IgD-negative memory B cell (primary cell): ENCODE measurements at regions not wholly inside any gene's neighbourhood (a gene's known extent, or its start where the extent isn't known, plus 50 kb on each side); places are given as distances from the start of the nearest gene placed in this dataset.
"Not testable (repeated sequence)": the region's sequence is repeated elsewhere in the genome, so short reads cannot be mapped to it uniquely, and the experiment has no call there.

Experiments
- H3K27ac Mint-ChIP-seq, 3 donors: one replicate each; pipeline ENCODE4 v1.8.0; 2020 to 2022; ENCODE audit warnings: mild to moderate bottlenecking in 3 of 3, mixed read lengths in 3 of 3, moderate library complexity in 1 of 3
- H3K27me3 Mint-ChIP-seq: one replicate; pipeline ENCODE4 v1.8.0; 2021; ENCODE audit warnings: mixed read lengths
- H3K36me3 Mint-ChIP-seq: one replicate; pipeline ENCODE4 v1.8.0; 2020; ENCODE audit warnings: mild to moderate bottlenecking, mixed read lengths
- H3K4me1 Mint-ChIP-seq, 3 donors: one replicate each; pipeline ENCODE4 v1.8.0; 2020 to 2022; ENCODE audit warnings: mixed read lengths in 3 of 3, mild to moderate bottlenecking in 1 of 3
- H3K4me3 Mint-ChIP-seq, 4 donors: one replicate each; pipeline ENCODE4 v1.8.0; 2020 to 2022; ENCODE audit warnings: mild to moderate bottlenecking in 4 of 4, mixed read lengths in 4 of 4, moderate library complexity in 3 of 4
- H3K9me3 Mint-ChIP-seq, 3 donors: one replicate each; pipeline ENCODE4 v1.8.0; 2020 to 2021; ENCODE audit warnings: mixed read lengths in 3 of 3, mild to moderate bottlenecking in 1 of 3

DNA sequence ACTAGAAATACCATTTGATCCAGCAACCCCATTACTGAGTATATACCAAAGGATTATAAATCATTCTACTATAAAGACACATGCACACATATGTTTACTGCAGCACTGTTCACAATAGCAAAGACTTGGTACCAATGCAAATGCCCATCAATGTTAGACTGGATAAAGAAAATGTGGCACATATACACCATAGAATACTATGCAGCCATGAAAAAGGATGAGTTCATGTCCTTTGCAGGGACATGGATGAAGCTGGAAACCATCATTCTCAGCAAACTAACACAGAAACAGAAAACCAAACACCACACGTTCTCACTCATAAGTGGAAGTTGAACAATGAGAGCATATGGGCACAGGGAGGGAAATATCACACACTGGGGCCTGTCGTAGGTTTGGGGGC is 106.0 kb downstream of the SPATA18 start:
- H3K4me3 Mint-ChIP-seq, H3K36me3 Mint-ChIP-seq, H3K27me3 Mint-ChIP-seq, H3K27ac Mint-ChIP-seq, H3K4me1 Mint-ChIP-seq: not testable (repeated sequence)
- peaks cover 0 to 12% (median 11%) of the 10 kb centered on the region in 3 donors for H3K9me3 Mint-ChIP-seq

DNA sequence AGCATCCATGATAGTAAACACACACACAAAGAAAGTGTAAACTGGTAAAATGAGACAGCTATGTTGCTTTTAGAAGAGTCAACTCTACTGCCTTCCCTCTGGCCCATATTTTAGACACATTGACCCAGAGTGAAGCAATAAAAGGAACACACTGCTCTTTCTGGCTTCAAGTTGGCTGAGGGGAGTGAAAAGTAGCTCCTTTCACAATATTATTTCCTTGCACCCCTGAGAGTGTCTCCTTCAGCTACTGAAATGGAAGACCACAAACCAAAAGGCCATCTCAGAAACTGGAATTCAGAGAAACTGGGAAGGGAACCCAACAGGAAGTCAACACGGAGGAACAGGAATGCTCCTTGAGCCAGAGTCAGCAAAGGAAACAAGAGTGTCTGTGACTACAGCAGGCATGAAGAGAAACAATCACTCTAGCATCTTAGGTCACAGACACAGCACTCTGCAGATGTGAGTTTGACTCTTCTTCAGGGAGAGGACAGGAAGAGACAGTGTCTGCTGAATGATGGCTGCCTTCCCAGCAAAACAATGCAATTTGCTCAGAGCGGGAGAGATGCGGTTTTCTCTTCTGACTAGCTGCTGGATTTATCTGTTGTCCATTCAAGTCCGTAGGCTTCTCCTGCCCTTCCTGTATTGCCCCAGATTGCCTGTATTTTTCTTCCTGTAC is 106.7 kb downstream of the SPATA18 start:
- no peaks in the 10 kb centered on the region for H3K27me3 Mint-ChIP-seq
- peaks cover 1% of the 10 kb centered on the region for H3K36me3 Mint-ChIP-seq
- H3K9me3 Mint-ChIP-seq: peaks cover 0 to 11% (median 8%) of the 10 kb centered on the region in 3 donors
- H3K27ac Mint-ChIP-seq: peak overlapping the region in 1 of 3 donors; percentile 54
- peaks cover 0 to 2% (median 0%) of the 10 kb centered on the region in 3 donors for H3K4me1 Mint-ChIP-seq
- H3K4me3 Mint-ChIP-seq: no peak overlapping the region

DNA sequence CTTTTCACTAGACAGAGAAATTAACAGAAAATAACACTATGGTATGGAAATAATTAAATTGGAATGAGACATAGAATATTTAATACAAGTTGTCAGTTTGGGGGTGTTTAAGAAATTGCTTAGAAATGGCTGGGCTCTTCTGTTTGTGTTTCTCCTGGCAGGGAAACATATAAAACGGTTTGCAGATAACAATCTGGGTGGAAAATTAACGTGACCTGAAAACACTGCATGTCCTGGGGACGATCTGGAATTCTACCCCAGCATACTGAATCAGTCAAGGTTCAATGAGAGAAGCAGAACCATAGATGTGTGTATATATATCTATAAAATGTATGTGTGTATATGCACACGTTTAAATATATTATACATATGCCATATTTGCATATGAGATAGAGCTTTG is 109.8 kb downstream of the SPATA18 start:
- Mint-ChIP-seq H3K4me1 (peaks cover 0 to 2% (median 0%) of the 10 kb centered on the region in 3 donors), H3K4me3 (no peak overlapping the region), H3K27me3 (no peaks in the 10 kb centered on the region), H3K36me3 (no peaks in the 10 kb centered on the region), H3K9me3 (peaks cover 0 to 4% (median 3%) of the 10 kb centered on the region in 3 donors), H3K27ac (no peak overlapping the region)

DNA sequence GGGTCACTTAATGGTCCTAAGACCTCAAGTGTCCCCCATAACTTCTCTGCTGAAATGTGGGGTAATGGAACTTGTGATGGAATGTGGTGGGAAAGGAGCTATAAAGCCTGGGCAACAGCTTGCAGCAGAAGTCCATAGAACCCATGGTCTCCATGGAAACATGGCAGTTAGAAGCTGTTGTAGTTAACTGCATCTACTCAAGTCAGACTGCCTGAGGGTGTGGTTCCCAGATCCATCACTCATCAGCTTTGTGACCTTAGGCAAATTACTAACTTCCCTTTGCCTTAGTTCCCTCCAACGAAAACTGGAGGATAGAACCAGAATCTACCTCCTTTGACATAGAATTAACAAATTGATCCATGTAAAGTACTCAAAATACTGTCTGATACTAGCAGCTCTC is 113.0 kb downstream of the SPATA18 start:
- Mint-ChIP-seq H3K9me3 (no peaks in the 10 kb centered on the region), H3K36me3 (peaks cover 2% of the 10 kb centered on the region), H3K4me1 (peaks cover 0 to under 1% (median 0%) of the 10 kb centered on the region in 3 donors), H3K27ac (no peak overlapping the region), H3K27me3 (no peaks in the 10 kb centered on the region), H3K4me3 (no peak overlapping the region)

DNA sequence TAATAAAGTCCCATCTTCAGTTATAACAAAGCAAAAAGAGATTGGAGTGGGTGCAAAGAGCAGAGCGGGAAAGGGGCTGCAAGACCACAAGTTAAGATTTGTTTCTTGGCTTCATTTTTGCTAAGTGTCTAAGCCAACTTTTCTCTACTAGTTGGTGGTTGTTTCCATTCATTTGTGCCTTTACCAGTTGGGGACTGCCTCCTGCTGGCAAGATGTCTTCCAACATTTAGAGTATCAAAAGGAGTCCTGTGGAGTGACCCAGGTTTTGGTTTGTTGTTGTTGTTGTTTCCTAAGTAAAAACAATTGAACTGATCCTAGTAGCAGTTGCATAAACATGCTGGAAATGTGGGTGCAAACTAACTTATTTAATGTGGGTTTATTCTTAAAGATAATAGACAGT is 121.1 kb downstream of the SPATA18 start:
- Mint-ChIP-seq H3K27ac (no peak overlapping the region), H3K9me3 (peaks cover 0 to 4% (median 0%) of the 10 kb centered on the region in 3 donors), H3K4me1 (no peaks in the 10 kb centered on the region), H3K27me3 (no peaks in the 10 kb centered on the region), H3K4me3 (no peak overlapping the region), H3K36me3 (no peaks in the 10 kb centered on the region)

DNA sequence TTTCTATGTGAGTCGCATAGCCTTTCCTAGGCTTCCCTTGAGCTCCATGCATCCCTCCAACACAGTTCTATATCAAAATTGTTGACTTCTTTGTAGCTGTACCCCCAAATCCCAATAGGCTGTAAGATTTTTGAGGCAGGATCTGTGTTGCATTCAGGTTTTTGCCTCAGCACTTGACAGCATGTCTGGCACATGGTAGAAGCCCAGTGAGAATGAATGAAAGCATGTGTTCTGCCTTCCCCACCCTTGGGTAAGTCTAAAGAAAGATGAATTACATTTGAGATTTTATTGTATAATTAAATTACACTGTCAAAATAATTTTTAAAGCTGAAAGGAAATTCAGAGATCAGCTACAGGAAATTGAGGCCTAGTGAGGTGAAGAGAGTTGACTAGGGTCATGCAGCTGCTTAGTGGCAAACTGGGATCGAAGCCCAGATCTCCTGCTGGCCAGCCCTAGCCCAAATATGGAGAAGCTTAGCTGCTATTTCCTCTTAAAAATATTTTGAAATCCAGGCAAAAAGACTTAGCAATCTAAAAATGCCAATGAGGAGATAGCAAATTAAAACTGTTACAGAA is 122.5 kb downstream of the SPATA18 start:
- no peaks in the 10 kb centered on the region for H3K4me1 Mint-ChIP-seq
- no peaks in the 10 kb centered on the region for H3K36me3 Mint-ChIP-seq
- H3K27me3 Mint-ChIP-seq: no peaks in the 10 kb centered on the region
- no peak overlapping the region for H3K4me3 Mint-ChIP-seq
- peaks cover 0 to 8% (median 6%) of the 10 kb centered on the region in 3 donors for H3K9me3 Mint-ChIP-seq
- no peak overlapping the region for H3K27ac Mint-ChIP-seq

DNA sequence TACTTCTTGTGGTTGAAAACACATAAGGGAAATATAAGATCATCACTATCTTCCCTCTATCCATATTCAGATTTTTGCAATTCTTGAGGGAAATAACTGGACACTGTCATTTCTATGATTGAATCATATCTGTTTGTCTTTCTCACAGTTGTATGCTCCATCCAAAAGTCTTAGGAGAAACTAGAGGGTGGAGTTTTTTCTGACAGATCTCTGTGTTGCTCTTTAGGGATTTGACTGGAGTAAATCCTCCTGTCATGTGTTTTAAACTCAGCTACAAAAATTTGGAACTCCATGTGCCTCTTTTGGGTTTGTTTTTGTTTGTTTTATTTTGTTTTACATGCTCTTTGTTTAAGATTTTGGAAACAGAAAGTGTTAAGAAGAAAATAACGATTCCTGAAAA is 136.5 kb downstream of the SPATA18 start:
- Mint-ChIP-seq H3K27me3 (no peaks in the 10 kb centered on the region), H3K9me3 (peaks cover 0 to 7% (median 3%) of the 10 kb centered on the region in 3 donors), H3K27ac (no peak overlapping the region), H3K36me3 (no peaks in the 10 kb centered on the region), H3K4me1 (no peaks in the 10 kb centered on the region), H3K4me3 (no peak overlapping the region)

DNA sequence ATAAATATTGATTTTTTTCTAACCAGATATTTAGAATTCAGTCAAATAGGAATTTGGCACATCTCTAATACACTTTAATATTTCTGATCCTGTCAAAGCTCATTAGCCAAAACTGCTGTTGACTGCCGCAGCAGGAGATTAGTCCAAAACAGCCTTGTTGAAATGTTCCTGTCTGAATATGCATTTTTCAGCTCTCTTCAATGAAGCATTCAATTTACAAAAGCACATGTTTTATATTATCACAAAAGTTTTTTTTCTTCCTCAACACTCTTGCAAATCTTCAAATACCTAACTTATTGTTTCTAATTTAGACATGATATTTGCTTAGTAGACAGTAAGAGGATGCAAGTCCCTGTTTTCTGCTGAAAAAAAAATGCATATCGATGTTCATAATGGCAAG is 140.9 kb downstream of the SPATA18 start:
- H3K4me3 Mint-ChIP-seq: no peak overlapping the region
- no peaks in the 10 kb centered on the region for H3K4me1 Mint-ChIP-seq
- H3K36me3 Mint-ChIP-seq: no peaks in the 10 kb centered on the region
- no peak overlapping the region for H3K27ac Mint-ChIP-seq
- peaks cover 0 to 3% (median 0%) of the 10 kb centered on the region in 3 donors for H3K9me3 Mint-ChIP-seq
- peaks cover 1% of the 10 kb centered on the region for H3K27me3 Mint-ChIP-seq

DNA sequence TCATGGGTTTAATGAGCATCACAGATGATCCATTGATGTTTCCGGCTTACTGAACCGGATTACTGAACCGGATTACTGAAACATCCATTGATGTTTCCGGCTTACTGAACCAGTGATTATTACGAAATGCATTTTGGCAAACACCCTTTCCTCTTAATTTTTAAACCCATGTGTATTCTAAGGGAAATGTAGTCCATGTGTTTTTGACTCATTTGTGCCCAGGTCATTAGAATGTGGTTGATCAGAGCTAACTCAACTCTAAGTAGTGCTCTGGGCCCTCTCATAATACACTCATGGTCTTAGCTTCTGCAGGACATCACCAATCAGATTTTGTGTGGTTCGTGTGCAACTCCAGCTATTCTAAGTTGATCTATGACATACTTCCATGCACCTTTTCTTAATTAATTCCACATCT is 141.6 kb downstream of the SPATA18 start:
- Mint-ChIP-seq H3K4me1 (no peaks in the 10 kb centered on the region), H3K9me3 (peaks cover 0 to 3% (median 0%) of the 10 kb centered on the region in 3 donors), H3K4me3 (no peak overlapping the region), H3K27ac (no peak overlapping the region), H3K36me3 (no peaks in the 10 kb centered on the region), H3K27me3 (peaks cover 1% of the 10 kb centered on the region)

DNA sequence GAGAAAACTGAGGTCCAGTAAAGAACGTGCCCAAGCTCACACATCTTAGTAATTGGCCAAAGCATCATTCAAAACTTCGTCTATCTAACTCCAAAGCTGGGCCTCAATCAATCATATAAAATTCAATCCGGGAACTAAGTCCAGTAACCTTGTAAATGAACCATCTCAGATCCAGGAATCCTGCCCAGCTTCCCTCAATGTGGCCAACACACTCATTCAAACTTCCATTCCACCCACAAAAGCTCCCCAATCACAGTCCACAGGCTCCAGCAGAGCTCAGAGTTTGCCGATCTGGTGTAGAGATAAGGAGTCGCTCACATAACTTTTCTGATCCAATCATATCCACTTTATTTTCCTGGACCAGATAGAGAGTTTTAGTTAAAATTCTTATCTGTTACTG is 144.8 kb downstream of the SPATA18 start:
- Mint-ChIP-seq H3K9me3 (no peaks in the 10 kb centered on the region), H3K27me3 (peaks cover 1% of the 10 kb centered on the region), H3K4me1 (no peaks in the 10 kb centered on the region), H3K27ac (no peak overlapping the region), H3K4me3 (no peak overlapping the region), H3K36me3 (no peaks in the 10 kb centered on the region)

DNA sequence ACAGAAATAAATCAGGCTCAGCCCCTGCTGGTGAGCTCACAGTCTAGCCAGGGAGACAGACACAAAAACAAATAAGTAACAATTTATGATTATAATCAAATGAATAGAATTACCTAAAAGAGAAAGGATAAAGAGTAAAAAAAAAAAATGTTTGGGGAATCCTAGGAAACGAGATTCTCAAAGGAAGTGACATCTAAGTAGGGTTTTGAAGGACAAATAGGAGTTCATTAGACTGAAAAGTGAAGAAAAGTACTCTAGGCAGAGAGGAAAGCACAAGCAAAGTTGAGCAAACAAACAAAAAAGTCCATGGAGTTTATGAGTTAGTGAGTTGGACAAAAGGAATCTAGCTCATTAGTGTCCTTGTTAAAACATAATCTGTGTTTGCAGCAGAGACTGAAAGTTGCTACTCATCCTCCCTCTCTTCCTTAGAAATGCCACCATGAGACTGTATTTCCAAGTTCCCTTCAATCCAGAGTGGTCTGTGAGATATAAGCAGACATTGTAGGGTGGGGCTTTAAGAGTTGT is 145.6 kb downstream of the SPATA18 start:
- Mint-ChIP-seq H3K27me3 (peaks cover 1% of the 10 kb centered on the region), H3K4me1 (no peaks in the 10 kb centered on the region), H3K36me3 (no peaks in the 10 kb centered on the region), H3K27ac (no peak overlapping the region), H3K4me3 (no peak overlapping the region), H3K9me3 (no peaks in the 10 kb centered on the region)

DNA sequence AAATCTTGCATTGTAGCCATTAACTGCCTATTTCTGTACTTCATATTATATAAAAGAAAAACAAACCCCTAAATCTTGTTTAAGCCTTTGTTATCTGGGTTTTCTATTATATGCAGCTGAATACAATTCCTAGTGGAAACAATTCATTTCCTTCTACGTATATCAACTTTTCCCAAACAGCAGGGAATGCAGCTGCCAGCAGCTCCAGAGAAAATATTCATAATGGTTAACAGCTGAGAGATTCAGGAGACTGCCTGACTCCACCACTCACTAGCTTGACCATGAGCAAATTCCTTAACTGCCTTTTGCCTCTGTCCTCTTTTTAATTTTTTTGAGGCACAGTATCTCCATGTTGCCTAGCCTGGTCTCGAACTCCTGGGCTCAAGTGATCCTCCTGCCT is 146.2 kb downstream of the SPATA18 start:
- Mint-ChIP-seq H3K4me3 (no peak overlapping the region), H3K36me3 (no peaks in the 10 kb centered on the region), H3K9me3 (no peaks in the 10 kb centered on the region), H3K27ac (no peak overlapping the region), H3K27me3 (peaks cover 1% of the 10 kb centered on the region), H3K4me1 (no peaks in the 10 kb centered on the region)

DNA sequence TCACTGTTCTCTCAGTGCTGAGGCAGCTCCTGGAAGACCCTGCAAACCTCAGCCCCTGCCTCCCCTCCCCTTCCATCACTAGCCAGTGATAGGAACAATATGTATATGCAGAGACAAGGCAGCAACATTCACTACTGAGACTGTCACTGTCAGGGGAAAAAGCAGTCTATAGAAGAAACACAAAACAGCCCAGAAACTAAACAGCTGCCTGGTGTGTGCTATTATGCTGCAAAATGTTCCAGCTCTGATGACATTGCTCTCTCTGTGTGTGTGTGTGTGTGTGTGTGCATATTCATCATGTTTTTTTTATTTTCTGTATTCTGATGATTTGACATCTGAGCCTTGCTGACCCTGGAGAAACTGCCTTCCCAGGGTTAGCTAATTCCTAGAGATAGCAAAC is 147.2 kb downstream of the SPATA18 start:
- no peak overlapping the region for H3K27ac Mint-ChIP-seq

DNA sequence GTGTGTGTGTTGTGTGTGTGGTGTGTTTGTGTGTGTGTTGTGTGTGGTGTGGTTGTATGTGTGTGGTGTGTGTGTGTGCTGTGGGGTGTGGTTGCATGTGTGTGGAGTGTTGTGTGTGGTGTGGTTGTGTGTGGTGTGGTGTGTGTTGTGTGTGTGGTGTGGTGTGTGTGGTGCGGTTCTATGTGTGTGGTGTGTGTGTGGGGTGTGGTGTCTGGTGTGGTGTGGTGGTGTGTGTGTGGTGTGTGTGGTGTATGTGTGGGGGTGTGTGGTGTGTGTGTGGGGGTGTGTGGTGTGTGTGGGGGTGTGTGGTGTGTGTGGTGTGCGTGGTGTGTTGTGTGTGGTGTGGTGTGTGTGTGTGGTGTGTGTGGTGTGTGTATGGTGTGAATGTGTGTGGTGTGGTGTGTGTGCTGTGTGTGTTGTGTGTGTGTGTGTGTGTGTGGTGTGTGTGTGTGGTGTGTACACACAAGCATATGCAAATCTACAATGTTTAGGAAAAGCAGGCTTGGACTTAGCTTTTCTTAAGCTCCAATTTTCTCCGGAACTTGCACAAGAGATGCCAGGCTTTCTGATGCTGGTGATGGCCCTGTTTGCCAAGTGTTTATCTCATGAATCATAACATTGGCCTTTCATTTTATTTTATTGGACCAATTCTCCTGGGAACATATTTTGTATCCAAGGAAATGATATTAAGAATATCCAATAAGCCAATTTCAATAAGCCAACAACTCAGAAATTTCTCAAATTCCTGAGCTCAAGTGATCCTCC is 148.7 kb downstream of the SPATA18 start:
- Mint-ChIP-seq H3K4me1 (no peaks in the 10 kb centered on the region), H3K27me3 (peaks cover 1% of the 10 kb centered on the region)

More for the DNA sequence above, 147.2 kb downstream of the SPATA18 start:
- H3K36me3 Mint-ChIP-seq: no peaks in the 10 kb centered on the region
- H3K9me3 Mint-ChIP-seq: no peaks in the 10 kb centered on the region
- no peak overlapping the region for H3K4me3 Mint-ChIP-seq
- peaks cover 1% of the 10 kb centered on the region for H3K27me3 Mint-ChIP-seq
- no peaks in the 10 kb centered on the region for H3K4me1 Mint-ChIP-seq

DNA sequence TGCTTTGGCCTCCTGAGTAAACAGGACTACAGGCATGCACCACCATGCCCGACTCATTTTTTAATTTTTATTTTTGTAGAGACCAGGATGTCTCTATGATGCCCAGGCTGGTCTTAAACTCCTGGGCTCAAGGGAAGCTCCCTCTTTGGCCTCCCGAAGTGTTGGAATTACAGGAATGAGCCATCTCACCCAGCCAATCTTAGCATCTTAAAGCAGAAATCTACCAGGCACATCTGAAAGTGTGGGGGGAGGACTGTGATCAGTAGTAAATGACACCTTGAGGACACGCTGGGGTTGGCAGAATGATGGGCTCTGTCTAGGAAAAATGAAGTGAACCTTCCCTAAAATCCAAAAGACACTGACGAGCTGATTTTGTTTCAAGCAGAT is 149.2 kb downstream of the SPATA18 start:
- Mint-ChIP-seq H3K27me3 (peaks cover 1% of the 10 kb centered on the region), H3K4me1 (no peaks in the 10 kb centered on the region), H3K27ac (no peak overlapping the region), H3K4me3 (no peak overlapping the region), H3K9me3 (no peaks in the 10 kb centered on the region), H3K36me3 (no peaks in the 10 kb centered on the region)

More for the DNA sequence above, 148.7 kb downstream of the SPATA18 start:
- H3K27ac Mint-ChIP-seq: no peak overlapping the region
- no peak overlapping the region for H3K4me3 Mint-ChIP-seq
- H3K36me3 Mint-ChIP-seq: no peaks in the 10 kb centered on the region
- H3K9me3 Mint-ChIP-seq: no peaks in the 10 kb centered on the region
